ENCODE measurements at regions not wholly inside any gene's neighbourhood (a gene's known extent, or its start where the extent isn't known, plus 50 kb on each side); places are given as distances from the start of the nearest gene placed in this dataset.

GRCh38 chr16:5488581-5488980, 391.0 kb upstream of the EEF2KMT start:
- no peak for DNase-seq (ENCODE audit: low read depth)

GRCh38 chr16:5487728-5488127, 390.1 kb upstream of the EEF2KMT start:
- DNase-seq (ENCODE audit: low read depth), result no peak

GRCh38 chr16:5482256-5482655, 384.7 kb upstream of the EEF2KMT start:
- no peak for DNase-seq (ENCODE audit: low read depth)

- no peak for DNase-seq (ENCODE audit: low read depth)
These were observed 383.0 kb upstream of the EEF2KMT start for GRCh38 chr16:5480431-5481195.

- DNase-seq (ENCODE audit: low read depth), result no peak
These were observed 382.3 kb upstream of the EEF2KMT start for GRCh38 chr16:5479926-5480325.

GRCh38 chr16:5478036-5478435, 380.4 kb upstream of the EEF2KMT start:
- DNase-seq (ENCODE audit: low read depth), result no peak

GRCh38 chr16:5477251-5477650, 379.7 kb upstream of the EEF2KMT start:
- DNase-seq (ENCODE audit: low read depth), result no peak

GRCh38 chr16:5472552-5472951, 375.0 kb upstream of the EEF2KMT start:
- DNase-seq (ENCODE audit: low read depth), result no peak

- no peak for DNase-seq (ENCODE audit: low read depth)
These were observed 370.9 kb upstream of the EEF2KMT start for GRCh38 chr16:5468488-5468887.

- no peak for DNase-seq (ENCODE audit: low read depth)
These were observed 370.0 kb upstream of the EEF2KMT start for GRCh38 chr16:5467552-5467951.

- DNase-seq (ENCODE audit: low read depth), result no peak
These were observed 369.0 kb upstream of the EEF2KMT start for GRCh38 chr16:5466551-5466950.

- DNase-seq (ENCODE audit: low read depth), result no peak
These were observed 368.1 kb upstream of the EEF2KMT start for GRCh38 chr16:5465714-5466113.

- DNase-seq (ENCODE audit: low read depth), result no peak
These were observed 366.2 kb upstream of the EEF2KMT start for GRCh38 chr16:5463820-5464219.

GRCh38 chr16:5461574-5461973, 364.0 kb upstream of the EEF2KMT start:
- DNase-seq (ENCODE audit: low read depth), result no peak

GRCh38 chr16:5461141-5461540, 363.5 kb upstream of the EEF2KMT start:
- no peak for DNase-seq (ENCODE audit: low read depth)

- no peak for DNase-seq (ENCODE audit: low read depth)
These were observed 363.1 kb upstream of the EEF2KMT start for GRCh38 chr16:5460701-5461100.

- DNase-seq (ENCODE audit: low read depth), result no peak
These were observed 362.3 kb upstream of the EEF2KMT start for GRCh38 chr16:5459863-5460262.

GRCh38 chr16:5455110-5455509, 357.5 kb upstream of the EEF2KMT start:
- no peak for DNase-seq (ENCODE audit: low read depth)

- no peak for DNase-seq (ENCODE audit: low read depth)
These were observed 356.8 kb upstream of the EEF2KMT start for GRCh38 chr16:5454349-5454748.

GRCh38 chr16:5451641-5452040, 354.0 kb upstream of the EEF2KMT start:
- DNase-seq (ENCODE audit: low read depth), result no peak

GRCh38 chr16:5450409-5451104, 353.0 kb upstream of the EEF2KMT start:
- DNase-seq (ENCODE audit: low read depth), result no peak

GRCh38 chr16:5449901-5450300, 352.3 kb upstream of the EEF2KMT start:
- DNase-seq (ENCODE audit: low read depth), result no peak

GRCh38 chr16:5448798-5449197, 351.2 kb upstream of the EEF2KMT start:
- DNase-seq (ENCODE audit: low read depth), result no peak

GRCh38 chr16:5447734-5448133, 350.1 kb upstream of the EEF2KMT start:
- no peak for DNase-seq (ENCODE audit: low read depth)

All from M059J (cell line).